CD4-positive, alpha-beta memory T cell (primary cell): ENCODE measurements at regions not wholly inside any gene's neighbourhood (a gene's known extent, or its start where the extent isn't known, plus 50 kb on each side); places are given as distances from the start of the nearest gene placed in this dataset.

Experiments used
- CTCF ChIA-PET: fragments of 350-600 bp; sonication (Branson Sonifier 250); formaldehyde crosslinking; loops from one replicate; lab custom pipeline; 2021; ENCODE audit warnings: inconsistent platforms; ENCODE audit not compliant: partially characterized antibody; lab: Charles Lee
- POLR2A ChIA-PET: fragments of 350-600 bp; sonication (Branson Sonifier 250); formaldehyde crosslinking; loops from one replicate; lab custom pipeline; 2021; ENCODE audit not compliant: partially characterized antibody; lab: Charles Lee
- DNase-seq, 5 donors: peaks; one replicate each; pipeline versions ENCODE4 v3.0.0 to v3.0.0-alpha.2; 2020 to 2022; ENCODE audit warnings: mixed read lengths in 1 of 5
- H3K27ac ChIP-seq: one replicate; pipeline ENCODE4 v1.7.0; 2013; ENCODE audit warnings: low read depth, low read length
- H3K27me3 ChIP-seq: 2 replicates; pipeline ENCODE4 v1.7.0; 2013; ENCODE audit warnings: mild to moderate bottlenecking, low read length, moderate library complexity; ENCODE audit not compliant: insufficient read depth
- H3K36me3 ChIP-seq: 2 replicates; pipeline ENCODE4 v1.7.0; 2013; ENCODE audit warnings: mild to moderate bottlenecking, low read length, moderate library complexity; ENCODE audit not compliant: insufficient read depth
- H3K4me1 ChIP-seq: 2 replicates; pipeline ENCODE4 v1.7.0; 2013; ENCODE audit warnings: mild to moderate bottlenecking, low read length, moderate library complexity; ENCODE audit not compliant: insufficient read depth
- H3K4me3 ChIP-seq, 2 donors: one replicate each; pipeline ENCODE4 v1.7.0; 2013; ENCODE audit warnings: low read length in 2 of 2, mild to moderate bottlenecking in 1 of 2
- H3K9me3 ChIP-seq, 2 donors: one replicate each; pipeline ENCODE4 v1.7.0; 2013; ENCODE audit warnings: low read length in 2 of 2, control low read depth in 1 of 2; ENCODE audit not compliant: control insufficient read depth in 1 of 2
- H3K27ac Mint-ChIP-seq, 7 donors: one replicate each; pipeline ENCODE4 v1.8.0; 2020 to 2021; ENCODE audit warnings: mixed read lengths in 7 of 7, mild to moderate bottlenecking in 6 of 7, inconsistent platforms in 3 of 7, moderate library complexity in 3 of 7
- H3K27me3 Mint-ChIP-seq, 2 donors: one replicate each; pipeline ENCODE4 v1.8.0; 2020 to 2021; ENCODE audit warnings: mixed read lengths in 2 of 2
- H3K36me3 Mint-ChIP-seq, 2 donors: one replicate each; pipeline ENCODE4 v1.8.0; 2020 to 2021; ENCODE audit warnings: mixed read lengths in 2 of 2, inconsistent platforms in 1 of 2, mild to moderate bottlenecking in 1 of 2
- H3K4me1 Mint-ChIP-seq, 4 donors: one replicate each; pipeline ENCODE4 v1.8.0; 2020 to 2021; ENCODE audit warnings: mixed read lengths in 4 of 4, mild to moderate bottlenecking in 1 of 4
- H3K4me3 Mint-ChIP-seq, 8 donors: one replicate each; pipeline ENCODE4 v1.8.0; 2020 to 2021; ENCODE audit warnings: mixed read lengths in 8 of 8, mild to moderate bottlenecking in 7 of 8, moderate library complexity in 6 of 8, inconsistent platforms in 3 of 8
- H3K9me3 Mint-ChIP-seq, 8 donors: one replicate each; pipeline ENCODE4 v1.8.0; 2020 to 2021; ENCODE audit warnings: mixed read lengths in 8 of 8, mild to moderate bottlenecking in 5 of 8, inconsistent platforms in 3 of 8, moderate library complexity in 1 of 8
- intact Hi-C: fragments of 100-400 bp; cut with micrococcal nuclease; formaldehyde crosslinking; loops from one replicate; pipeline ENCODE4 v1.15.1; 2023

DNA sequence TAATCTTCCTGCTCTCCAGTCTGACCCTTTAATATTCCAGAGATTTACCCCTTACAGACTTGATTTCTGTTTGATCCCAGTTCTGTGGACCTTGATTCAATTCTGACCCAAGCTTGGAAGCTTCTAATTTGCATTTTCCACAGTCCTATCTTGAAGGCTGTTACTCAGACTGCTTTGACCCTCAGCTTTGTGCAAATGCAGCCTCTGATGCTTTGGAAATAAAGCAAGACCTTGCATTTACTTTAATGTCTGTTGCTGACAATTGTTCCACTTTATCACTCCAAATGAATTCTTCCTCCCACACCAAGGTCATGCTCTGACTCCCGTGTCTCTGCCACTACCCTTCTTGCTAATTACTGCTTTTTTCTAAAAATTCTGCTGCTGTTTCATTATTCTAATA, 886.0 kb downstream of the TUSC7 start:
- H3K27ac Mint-ChIP-seq = no peak overlapping the region
- DNase-seq = no peak
- no peaks in the 10 kb centered on the region for H3K36me3 Mint-ChIP-seq
- ChIA-PET CTCF (no interaction called here), POLR2A (no interaction called here)
- Histone ChIP-seq H3K9me3 (no peaks in the 10 kb centered on the region), H3K4me3 (no peak overlapping the region), H3K36me3 (no peaks in the 10 kb centered on the region), H3K27me3 (no peaks in the 10 kb centered on the region), H3K27ac (no peak overlapping the region), H3K4me1 (no peaks in the 10 kb centered on the region)
- no peaks in the 10 kb centered on the region for H3K4me1 Mint-ChIP-seq
- intact Hi-C loops = loop anchor here (5.0 kb wide), 1 partner anchor 572 kb away; no protein-coding TSS in a partner anchor
- no peaks in the 10 kb centered on the region for H3K27me3 Mint-ChIP-seq
- no peak overlapping the region for H3K4me3 Mint-ChIP-seq
- peaks cover 0 to 11% (median 4%) of the 10 kb centered on the region in 8 donors for H3K9me3 Mint-ChIP-seq

DNA sequence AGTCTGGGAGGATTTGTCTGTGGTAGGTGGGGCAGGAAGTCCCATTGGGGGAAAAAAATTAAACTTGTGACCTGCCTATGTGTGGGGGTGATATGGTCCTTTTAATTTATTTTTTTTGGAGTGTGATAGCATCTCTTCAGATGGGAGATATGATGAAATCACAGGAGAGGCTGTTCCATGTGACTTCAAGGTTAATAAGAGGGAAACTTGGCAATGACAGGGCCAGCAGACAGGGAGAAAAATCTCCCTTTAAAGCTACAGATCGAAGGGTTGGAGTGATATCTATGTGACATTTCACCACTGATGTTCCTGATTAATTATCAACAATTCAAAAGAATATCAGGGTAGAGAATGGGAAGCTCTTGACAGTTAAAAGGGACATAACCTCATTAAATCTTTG, 886.9 kb downstream of the TUSC7 start:
- H3K4me3 Mint-ChIP-seq = no peak overlapping the region
- H3K36me3 ChIP-seq = no peaks in the 10 kb centered on the region
- no peaks in the 10 kb centered on the region for H3K9me3 ChIP-seq
- ChIA-PET POLR2A (no interaction called here), CTCF (no interaction called here)
- H3K4me3 ChIP-seq = no peak overlapping the region
- no peak overlapping the region for H3K27ac ChIP-seq
- H3K27me3 ChIP-seq = no peaks in the 10 kb centered on the region
- no peaks in the 10 kb centered on the region for H3K4me1 ChIP-seq
- no peaks in the 10 kb centered on the region for H3K27me3 Mint-ChIP-seq
- H3K9me3 Mint-ChIP-seq = peaks cover 0 to 9% (median 4%) of the 10 kb centered on the region in 8 donors
- no peaks in the 10 kb centered on the region for H3K36me3 Mint-ChIP-seq
- no peak overlapping the region for H3K27ac Mint-ChIP-seq
- intact Hi-C loops = loop anchor here (5.0 kb wide), 1 partner anchor 571 kb away; no protein-coding TSS in a partner anchor
- no peak for DNase-seq
- H3K4me1 Mint-ChIP-seq = no peaks in the 10 kb centered on the region

- H3K27ac ChIP-seq = no peak overlapping the region
- intact Hi-C loops = loop anchor here (5.0 kb wide), 1 partner anchor 569 kb away; no protein-coding TSS in a partner anchor
- H3K9me3 ChIP-seq = no peaks in the 10 kb centered on the region
- H3K27me3 ChIP-seq = no peaks in the 10 kb centered on the region
- Mint-ChIP-seq H3K27me3 (no peaks in the 10 kb centered on the region), H3K27ac (no peak overlapping the region), H3K4me1 (no peaks in the 10 kb centered on the region), H3K36me3 (no peaks in the 10 kb centered on the region), H3K4me3 (no peak overlapping the region), H3K9me3 (peaks cover 0 to 10% (median 3%) of the 10 kb centered on the region in 8 donors)
- H3K4me1 ChIP-seq = no peaks in the 10 kb centered on the region
- ChIA-PET POLR2A (no interaction called here), CTCF (no interaction called here)
- H3K36me3 ChIP-seq = no peaks in the 10 kb centered on the region
- DNase-seq = no peak
- no peak overlapping the region for H3K4me3 ChIP-seq
These were observed 888.3 kb downstream of the TUSC7 start for GRCh38 chr3:117597865-117598264.

DNA sequence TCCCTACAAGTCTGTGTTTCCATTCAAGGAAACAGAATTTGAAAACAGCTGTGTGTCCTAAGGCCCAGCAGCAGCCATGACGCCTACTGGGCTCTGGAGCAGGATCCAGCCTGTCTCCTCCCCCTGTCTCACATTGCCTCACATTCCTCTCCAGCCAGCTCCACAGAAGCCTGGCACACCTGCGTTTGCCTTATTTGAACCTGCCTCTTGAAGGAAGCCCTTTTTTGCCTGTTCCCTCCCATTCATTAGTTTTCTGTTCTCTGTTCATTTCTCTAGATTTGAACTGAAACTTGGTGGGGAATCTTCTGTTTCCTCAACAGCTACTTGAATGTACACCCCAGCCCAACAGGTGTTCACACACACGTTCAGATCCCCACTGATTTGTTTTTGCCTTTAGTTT, 890.5 kb downstream of the TUSC7 start:
- POLR2A ChIA-PET = no interaction called here
- no peak for DNase-seq
- no peaks in the 10 kb centered on the region for H3K36me3 Mint-ChIP-seq
- intact Hi-C loops = no loop called here
- Histone ChIP-seq H3K36me3 (no peaks in the 10 kb centered on the region), H3K4me3 (no peak overlapping the region), H3K4me1 (no peaks in the 10 kb centered on the region), H3K27me3 (no peaks in the 10 kb centered on the region), H3K9me3 (no peaks in the 10 kb centered on the region), H3K27ac (no peak overlapping the region)
- peak overlapping the region in 1 of 7 donors; percentile 37 for H3K27ac Mint-ChIP-seq
- peaks cover 0 to 8% (median 2%) of the 10 kb centered on the region in 8 donors for H3K9me3 Mint-ChIP-seq
- no peaks in the 10 kb centered on the region for H3K27me3 Mint-ChIP-seq
- CTCF ChIA-PET = no interaction called here
- no peak overlapping the region for H3K4me3 Mint-ChIP-seq
- no peaks in the 10 kb centered on the region for H3K4me1 Mint-ChIP-seq

DNA sequence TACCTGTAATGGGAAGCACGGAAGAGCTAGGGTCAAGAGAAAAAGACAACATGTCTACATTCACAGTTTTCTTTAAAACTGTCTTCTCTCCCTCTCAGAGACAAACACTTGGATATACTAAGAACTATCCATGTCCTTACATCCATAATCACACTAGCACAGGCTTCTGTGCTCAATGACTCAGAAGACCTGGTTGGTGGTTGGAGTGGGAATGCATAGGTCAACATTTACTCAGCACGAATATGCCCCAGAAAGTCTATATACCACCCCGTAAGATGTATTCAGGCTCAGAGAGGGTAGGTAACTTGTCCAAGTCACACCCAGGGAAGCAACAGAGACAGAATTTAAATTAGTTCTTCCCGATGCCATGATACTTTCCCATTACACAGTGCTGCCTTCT, 891.1 kb downstream of the TUSC7 start:
- H3K27me3 ChIP-seq = no peaks in the 10 kb centered on the region
- no peaks in the 10 kb centered on the region for H3K9me3 ChIP-seq
- Mint-ChIP-seq H3K4me1 (no peaks in the 10 kb centered on the region), H3K9me3 (peaks cover 0 to 8% (median 2%) of the 10 kb centered on the region in 8 donors), H3K36me3 (no peaks in the 10 kb centered on the region), H3K27ac (no peak overlapping the region), H3K4me3 (no peak overlapping the region), H3K27me3 (no peaks in the 10 kb centered on the region)
- H3K4me3 ChIP-seq = no peak overlapping the region
- H3K27ac ChIP-seq = no peak overlapping the region
- intact Hi-C loops = no loop called here
- DNase-seq = no peak
- ChIA-PET POLR2A (no interaction called here), CTCF (no interaction called here)
- H3K4me1 ChIP-seq = no peaks in the 10 kb centered on the region
- no peaks in the 10 kb centered on the region for H3K36me3 ChIP-seq

DNA sequence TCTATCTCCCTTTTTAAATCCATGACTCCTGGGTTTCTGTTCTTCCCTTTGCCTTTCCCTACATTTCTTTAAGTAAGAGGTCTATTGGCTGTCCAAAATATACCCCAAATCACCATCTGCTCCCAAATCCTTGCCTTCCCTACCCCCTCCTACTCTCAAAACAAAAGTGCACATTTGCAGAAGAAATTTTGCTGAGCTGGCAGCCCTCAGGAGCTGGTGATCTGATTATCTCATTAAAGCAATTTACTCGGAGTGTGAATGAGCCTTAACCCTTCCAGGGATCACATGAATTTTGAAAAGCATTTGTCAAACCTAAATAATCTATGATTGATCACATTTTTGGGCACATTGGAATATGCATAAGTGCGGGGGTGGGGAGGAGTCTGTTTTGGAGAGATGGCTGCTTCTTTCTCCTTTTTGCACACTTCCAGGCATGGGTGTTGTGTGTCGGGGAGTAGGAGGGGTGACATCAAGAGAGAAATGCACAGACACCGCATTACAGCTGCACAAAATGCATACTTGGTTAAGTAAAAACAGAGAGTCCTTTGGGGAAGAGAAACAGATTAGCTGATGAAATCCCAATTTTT, 892.6 kb downstream of the TUSC7 start:
- Mint-ChIP-seq H3K9me3 (peaks cover 0 to 12% (median 2%) of the 10 kb centered on the region in 8 donors), H3K27ac (no peak overlapping the region), H3K4me1 (no peaks in the 10 kb centered on the region), H3K36me3 (no peaks in the 10 kb centered on the region), H3K4me3 (no peak overlapping the region), H3K27me3 (no peaks in the 10 kb centered on the region)
- Histone ChIP-seq H3K27me3 (no peaks in the 10 kb centered on the region), H3K4me3 (no peak overlapping the region), H3K9me3 (no peaks in the 10 kb centered on the region), H3K36me3 (no peaks in the 10 kb centered on the region), H3K4me1 (no peaks in the 10 kb centered on the region), H3K27ac (no peak overlapping the region)
- intact Hi-C loops = no loop called here
- CTCF ChIA-PET = no interaction called here
- DNase-seq = no peak
- POLR2A ChIA-PET = no interaction called here

DNA sequence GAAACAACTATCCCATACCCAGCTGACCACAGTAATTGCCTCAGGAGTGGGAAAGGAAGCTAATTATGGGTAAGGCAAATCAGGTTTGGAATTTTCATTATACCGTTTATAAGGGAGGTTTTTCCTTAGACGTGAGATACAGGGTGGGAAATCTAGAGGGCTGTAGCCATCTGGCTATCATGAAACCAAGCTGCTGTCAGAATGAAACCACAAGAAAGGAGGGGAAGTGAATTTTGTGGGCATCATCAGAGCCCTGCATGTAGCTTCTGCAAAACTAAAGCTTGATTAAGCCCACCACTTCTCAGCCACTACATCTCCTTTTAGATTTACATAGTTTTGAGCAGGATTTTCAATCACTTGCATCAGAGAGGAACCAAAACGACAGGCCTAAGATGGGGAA, 893.5 kb downstream of the TUSC7 start:
- intact Hi-C loops = no loop called here
- Histone ChIP-seq H3K4me3 (no peak overlapping the region), H3K27ac (no peak overlapping the region), H3K9me3 (no peaks in the 10 kb centered on the region), H3K36me3 (no peaks in the 10 kb centered on the region), H3K4me1 (no peaks in the 10 kb centered on the region), H3K27me3 (no peaks in the 10 kb centered on the region)
- no peak for DNase-seq
- Mint-ChIP-seq H3K27ac (no peak overlapping the region), H3K9me3 (peaks cover 0 to 12% (median 2%) of the 10 kb centered on the region in 8 donors), H3K4me1 (no peaks in the 10 kb centered on the region), H3K36me3 (no peaks in the 10 kb centered on the region), H3K4me3 (no peak overlapping the region), H3K27me3 (no peaks in the 10 kb centered on the region)
- ChIA-PET POLR2A (no interaction called here), CTCF (no interaction called here)
